22Rv1 (cell line): ENCODE measurements at regions not wholly inside any gene's neighbourhood (a gene's known extent, or its start where the extent isn't known, plus 50 kb on each side); places are given as distances from the start of the nearest gene placed in this dataset.
A peak's percentile ranks its signal among the peaks of the same experiment; 100 is the strongest.
"Not testable (repeated sequence)": the region's sequence is repeated elsewhere in the genome, so short reads cannot be mapped to it uniquely, and the experiment has no call there.

Experiments
- H3K27ac ChIP-seq: fragments of 450-650 bp; 2 replicates; pipeline ENCODE4 v1.5.1; 2017
- ZFX ChIP-seq: fragments of 450-650 bp; IDR thresholded peaks from 2 replicates; pipeline ENCODE4 v1.6.1; 2017; ENCODE audit warnings: antibody characterized with exemption, borderline replicate concordance
- TF ChIP-seq, protein P1 (sequence below): fragments of 450-650 bp; IDR thresholded peaks from 2 replicates; pipeline ENCODE4 v1.5.1; 2017; ENCODE audit warnings: mild to moderate bottlenecking

DNA sequence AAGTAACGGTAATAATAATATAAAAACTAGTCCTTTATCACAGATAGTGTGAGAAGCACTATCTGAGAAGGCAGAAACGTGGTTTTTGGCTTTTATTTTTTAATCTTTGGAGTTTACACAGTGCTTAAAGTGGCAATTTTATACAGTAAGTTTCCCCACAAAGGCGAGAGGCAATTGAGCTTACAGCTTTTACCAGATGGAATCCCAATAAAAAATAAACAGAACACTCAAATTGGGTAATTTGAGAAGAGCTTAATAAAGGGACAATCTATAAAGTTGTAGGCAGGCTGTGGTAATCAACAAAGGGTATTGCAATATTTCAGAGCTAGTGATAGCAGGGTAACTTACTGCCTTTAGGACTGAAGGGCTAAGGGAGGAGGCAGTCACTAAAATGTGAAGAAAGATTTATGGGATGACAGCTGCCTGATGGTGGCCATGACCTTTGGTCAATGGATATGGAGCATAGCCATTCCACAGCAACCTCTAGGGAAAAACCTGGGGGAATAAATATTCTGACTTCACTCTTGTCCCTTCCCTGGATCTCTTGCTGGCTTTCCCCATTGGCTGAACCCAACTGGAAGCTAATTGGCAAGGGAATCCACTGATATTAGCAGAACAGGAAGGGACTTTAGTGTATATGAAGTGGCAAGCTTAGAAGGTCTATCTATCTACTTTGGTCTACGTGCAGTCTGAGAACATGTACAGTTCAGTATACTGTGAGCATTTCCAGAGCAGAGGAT, 717.0 kb upstream of the DEFB115 start:
- H3K27ac ChIP-seq = not testable (repeated sequence)

DNA sequence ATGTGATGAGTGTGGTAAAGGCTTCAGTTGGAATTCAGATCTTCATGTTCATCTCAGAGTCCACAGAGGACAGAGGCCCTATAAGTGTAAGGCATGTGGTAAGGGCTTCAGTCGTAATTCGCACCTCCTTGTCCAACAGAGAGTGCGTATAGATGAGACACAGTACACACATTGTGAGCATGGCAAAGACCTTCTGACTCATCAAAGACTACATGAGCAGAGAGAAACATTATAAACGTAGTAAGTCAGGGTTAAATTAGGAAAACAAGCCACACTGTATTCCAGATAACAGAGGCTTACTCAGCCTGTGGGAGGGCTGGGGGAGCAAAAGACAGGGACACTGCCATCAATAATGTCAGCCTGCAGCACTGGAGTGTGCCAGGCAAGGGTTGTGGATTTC, 706.2 kb upstream of the DEFB115 start:
- not testable (repeated sequence) for H3K27ac ChIP-seq

DNA sequence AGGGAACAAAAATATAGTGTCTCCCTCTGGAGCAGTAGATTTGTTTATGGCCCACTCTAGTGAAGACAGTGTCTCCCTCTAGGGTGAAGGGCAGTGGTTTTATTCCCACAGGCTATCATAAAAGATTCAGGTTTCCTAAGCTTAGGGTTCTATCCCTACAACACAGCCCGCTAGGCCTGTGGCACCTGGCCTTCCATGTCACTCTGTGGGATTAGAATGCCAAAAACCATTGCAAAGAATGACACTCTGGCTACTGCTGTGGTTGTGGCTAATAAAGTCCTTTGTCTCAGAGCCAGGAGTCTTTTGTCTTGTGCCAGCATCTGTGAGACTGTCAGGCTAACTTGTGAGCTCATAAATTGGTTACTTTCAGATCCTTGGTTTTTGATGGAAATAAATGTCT, 700.7 kb upstream of the DEFB115 start:
- not testable (repeated sequence) for H3K27ac ChIP-seq

DNA sequence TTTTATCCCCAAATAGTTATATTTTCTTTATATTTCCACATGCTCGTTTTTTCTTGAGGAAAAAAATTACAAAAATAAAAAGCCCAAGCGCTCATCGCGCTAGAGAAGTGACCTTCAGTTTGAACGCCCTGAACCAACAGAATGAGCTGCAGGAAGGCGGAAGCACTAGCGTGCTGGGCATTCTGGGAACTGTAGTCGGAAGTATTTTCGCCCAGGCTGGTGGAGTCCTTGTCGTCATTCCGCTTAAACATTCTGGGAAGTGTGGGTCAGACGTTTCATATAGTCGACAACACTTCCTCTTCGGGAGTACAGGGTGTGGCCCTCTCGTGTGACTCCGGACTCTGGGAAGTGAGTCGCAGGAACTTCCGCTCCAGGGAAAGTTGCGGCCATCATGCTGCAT, 692.4 kb upstream of the DEFB115 start:
- peak overlapping the region; percentile 31; the same call in 1 of the 2 replicates for H3K27ac ChIP-seq

DNA sequence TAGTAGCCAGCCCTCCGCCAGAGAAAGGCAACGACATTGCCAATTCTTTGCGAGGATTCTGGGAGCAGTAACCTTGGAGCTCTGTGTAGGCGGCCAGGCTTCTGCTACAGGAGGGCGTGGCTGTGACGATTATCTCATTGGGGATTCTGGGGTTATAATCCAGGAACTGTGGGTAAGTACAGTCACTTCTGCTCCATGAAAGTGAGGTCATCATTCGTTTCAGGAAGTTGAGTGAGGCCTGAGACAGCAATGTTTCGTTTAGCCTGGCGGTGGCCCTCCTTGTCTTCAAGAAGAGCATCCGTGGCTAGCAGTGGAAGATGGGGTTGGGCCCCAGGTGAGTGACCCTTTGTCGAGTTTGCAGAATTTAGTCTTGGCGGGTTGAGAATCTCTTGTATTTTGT, 687.6 kb upstream of the DEFB115 start:
- H3K27ac ChIP-seq = not testable (repeated sequence)

DNA sequence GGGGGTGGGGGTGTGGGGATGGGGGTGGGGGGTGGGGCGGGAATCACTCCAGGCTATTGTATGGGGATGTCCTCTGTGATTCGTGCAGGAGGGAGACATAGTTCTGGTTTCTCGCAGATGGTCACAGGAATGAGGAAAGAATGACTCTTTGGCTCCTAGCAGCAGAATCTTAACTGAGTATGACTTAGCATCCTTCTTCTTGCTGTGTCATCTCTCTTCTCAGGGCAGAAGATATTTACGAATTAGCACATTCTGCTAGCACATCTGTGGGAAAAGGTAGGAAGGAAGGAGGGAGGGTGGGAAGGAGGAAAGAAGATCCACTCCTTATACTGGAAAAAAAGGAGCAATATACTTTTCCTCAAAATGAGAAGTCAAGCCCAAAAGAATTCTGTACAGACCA, 686.8 kb upstream of the DEFB115 start:
- not testable (repeated sequence) for H3K27ac ChIP-seq

DNA sequence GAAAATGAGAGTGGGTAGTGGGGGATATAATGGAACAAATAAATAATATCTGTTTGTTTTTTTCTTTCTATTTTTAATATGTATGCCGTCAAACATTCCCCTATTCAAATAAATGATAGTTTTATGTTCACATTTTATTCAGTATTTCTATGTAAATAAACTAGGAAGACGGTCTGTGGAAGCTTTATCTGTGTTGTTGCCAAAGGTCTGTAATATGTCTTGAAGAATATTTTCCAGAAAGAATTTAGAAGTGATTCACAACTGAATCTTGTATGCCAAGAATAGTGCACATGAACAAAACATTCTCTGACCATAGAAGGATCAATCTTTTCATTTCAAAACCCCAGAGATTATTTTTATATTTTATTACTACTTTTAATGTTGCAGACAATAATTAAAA, 683.1 kb upstream of the DEFB115 start:
- not testable (repeated sequence) for H3K27ac ChIP-seq

DNA sequence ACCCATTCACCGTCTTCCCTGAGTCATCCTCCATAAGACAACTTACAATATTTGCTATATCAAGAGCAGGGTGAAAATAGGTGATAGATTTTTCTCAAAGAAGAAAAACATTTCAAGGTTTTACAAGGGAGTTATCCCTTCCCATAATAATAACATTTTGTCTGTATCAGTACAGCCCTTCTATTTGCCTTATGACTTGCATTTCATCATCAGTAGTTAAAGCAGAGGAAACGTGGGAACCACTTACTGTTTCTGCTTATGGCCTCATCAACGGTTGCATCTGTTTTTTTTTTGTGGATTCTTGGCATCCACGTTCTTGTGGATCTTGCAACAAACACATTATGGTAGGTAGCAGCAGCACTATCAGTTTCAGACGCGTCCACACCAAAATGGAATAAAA, 678.4 kb upstream of the DEFB115 start:
- not testable (repeated sequence) for H3K27ac ChIP-seq

DNA sequence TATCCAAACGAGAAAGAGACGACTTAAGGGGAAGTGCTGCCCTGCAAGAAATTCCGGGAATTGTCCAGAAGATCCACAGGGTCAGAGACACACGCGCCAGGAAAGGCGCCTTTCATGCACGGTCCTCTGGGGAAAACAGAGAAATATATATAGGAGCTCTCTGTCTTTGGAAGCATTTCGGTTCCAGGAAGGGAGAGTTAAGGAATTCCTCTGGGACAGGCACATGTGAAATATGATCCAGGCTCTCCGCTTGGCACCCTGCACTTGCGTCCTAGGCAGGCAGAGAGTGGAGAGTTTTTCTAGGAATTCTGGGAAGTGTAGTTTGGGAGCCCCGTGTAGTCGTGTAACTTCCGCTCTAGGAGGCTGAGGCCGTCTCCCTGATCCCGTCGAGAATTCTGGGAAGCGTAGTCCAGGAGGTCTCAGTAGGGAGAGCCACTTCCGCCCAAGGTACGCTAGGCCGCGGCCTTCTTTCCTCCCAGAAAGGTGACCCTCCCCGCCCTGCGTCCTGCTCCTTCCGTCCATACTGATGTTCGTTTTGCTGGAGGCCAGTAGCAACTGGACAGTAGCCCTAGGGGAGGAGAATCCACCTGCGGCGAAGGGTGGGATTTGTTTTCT, 677.5 kb upstream of the DEFB115 start:
- peak overlapping the region; percentile 63 for H3K27ac ChIP-seq

DNA sequence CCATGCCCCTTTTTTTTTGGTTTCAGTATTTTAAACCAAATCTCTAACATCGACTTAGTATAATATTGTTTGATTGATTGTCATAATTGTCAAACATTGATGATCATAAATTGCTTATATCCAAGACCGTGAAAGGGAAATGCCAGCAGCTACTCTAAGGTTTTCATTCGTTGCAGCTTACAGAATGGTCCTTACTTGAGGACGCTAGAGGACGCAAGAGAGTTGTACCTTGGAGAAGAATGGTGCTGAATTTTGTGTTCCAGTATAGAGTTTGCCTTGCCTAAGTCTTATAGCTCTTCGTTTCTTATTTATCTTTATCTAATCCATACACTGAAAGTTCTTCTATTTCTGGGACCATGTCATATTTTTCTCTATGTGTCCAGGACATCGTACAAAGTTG, 675.6 kb upstream of the DEFB115 start:
- TF ChIP-seq, protein P1, sequence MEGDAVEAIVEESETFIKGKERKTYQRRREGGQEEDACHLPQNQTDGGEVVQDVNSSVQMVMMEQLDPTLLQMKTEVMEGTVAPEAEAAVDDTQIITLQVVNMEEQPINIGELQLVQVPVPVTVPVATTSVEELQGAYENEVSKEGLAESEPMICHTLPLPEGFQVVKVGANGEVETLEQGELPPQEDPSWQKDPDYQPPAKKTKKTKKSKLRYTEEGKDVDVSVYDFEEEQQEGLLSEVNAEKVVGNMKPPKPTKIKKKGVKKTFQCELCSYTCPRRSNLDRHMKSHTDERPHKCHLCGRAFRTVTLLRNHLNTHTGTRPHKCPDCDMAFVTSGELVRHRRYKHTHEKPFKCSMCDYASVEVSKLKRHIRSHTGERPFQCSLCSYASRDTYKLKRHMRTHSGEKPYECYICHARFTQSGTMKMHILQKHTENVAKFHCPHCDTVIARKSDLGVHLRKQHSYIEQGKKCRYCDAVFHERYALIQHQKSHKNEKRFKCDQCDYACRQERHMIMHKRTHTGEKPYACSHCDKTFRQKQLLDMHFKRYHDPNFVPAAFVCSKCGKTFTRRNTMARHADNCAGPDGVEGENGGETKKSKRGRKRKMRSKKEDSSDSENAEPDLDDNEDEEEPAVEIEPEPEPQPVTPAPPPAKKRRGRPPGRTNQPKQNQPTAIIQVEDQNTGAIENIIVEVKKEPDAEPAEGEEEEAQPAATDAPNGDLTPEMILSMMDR = peak; percentile 22
- H3K27ac ChIP-seq = not testable (repeated sequence)

DNA sequence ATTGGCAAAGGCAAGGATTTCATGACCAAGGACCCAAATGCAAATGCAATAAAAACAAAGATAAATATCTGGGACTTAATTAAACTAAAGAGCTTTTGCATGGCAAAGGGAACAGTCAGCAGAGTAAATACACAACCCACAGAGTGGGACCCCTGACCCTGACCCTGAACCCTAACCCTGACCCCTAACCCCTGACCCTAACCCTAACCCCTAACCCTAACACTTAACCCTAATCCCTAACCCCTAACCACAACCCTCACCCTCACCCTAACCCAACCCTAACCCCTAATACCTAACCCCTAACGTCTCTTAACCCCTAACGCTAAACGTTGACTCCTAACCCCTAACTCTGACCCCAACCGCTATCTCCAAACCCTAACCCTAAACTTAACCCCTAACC, 673.1 kb upstream of the DEFB115 start:
- H3K27ac ChIP-seq = not testable (repeated sequence)

DNA sequence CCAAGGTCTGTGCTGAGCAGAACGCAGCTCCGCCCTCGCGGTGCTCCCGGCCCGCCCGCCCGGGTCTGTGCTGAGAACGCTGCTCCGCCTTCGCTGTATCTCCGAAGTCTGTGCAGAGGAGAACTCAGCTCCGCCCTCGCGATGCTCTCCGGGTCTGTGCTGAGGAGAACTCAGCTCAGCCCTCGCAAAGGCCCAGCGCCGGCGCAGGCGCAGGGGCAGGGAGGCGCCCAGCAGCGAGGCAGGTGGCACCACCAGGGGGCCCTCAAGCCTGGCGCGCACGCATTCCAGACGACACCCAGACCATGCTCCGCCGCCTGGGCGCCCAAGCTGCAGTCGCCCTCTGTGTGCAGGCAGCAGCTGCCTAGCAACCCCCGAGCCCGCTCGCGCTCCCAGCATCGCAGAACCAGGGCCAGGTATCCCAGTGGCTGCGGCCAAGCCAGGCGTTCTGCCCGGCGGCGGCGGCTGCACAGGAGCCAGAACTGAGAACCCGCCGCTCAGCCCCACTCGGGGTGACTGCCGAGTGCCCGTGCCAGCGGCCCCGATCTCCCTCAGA, 672.1 kb upstream of the DEFB115 start:
- TF ChIP-seq, protein P1 = peak; percentile 72
- H3K27ac ChIP-seq = 0 out of 2 replicates have a peak overlapping the region, but pooled peaks have one; percentile 13

DNA sequence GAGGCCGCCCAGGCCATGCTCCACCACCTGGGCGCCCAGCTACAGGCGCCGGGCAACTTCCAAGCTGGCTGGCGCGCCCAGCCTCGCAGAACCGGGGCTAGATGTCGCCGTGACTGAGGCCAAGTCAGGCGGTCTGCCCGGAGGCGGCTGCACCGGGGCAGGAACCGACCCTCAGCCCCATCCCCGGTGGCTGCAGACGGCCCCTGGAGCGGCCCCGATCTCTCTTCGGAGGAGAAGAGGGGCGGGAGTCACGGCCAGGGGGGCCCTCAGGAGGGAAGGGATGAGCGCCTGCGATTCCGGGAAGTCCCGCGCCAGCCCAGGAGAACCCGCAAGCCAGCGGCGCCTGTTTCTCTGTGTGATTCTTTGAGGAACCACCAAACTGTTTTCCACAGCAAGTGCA, 671.3 kb upstream of the DEFB115 start:
- not testable (repeated sequence) for H3K27ac ChIP-seq

DNA sequence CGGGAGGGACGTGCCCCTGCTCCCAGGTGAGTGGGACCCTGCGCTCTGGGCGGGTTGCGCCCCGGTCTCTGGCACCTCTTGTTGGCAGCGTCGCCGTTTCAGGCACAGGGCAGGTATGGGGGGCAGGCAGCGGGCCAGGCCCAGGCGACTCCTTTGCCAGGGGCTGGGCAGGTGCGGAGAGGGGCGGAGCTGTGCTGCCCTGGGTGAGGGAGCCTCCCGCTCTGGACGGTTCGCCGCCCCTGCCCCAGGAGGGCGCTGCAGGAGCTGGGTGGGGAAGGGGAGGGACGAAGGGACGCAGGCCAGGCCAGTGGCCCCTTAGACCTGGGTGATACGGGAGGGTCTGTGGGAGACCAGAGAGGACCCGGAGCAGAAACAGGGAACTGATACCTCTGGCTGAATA, 663.9 kb upstream of the DEFB115 start:
- no peak for TF ChIP-seq ZFX
- TF ChIP-seq, protein P1 = peak; percentile 50

More for the DNA sequence above, 663.9 kb upstream of the DEFB115 start:
- no peak overlapping the region for H3K27ac ChIP-seq
